WI38 (cell line): ENCODE measurements at regions not wholly inside any gene's neighbourhood (a gene's known extent, or its start where the extent isn't known, plus 50 kb on each side); places are given as distances from the start of the nearest gene placed in this dataset.

Experiments used
- H3K4me3 ChIP-seq: 2 replicates; pipeline ENCODE4 v1.5.1; 2011; ENCODE audit warnings: low read depth, mild to moderate bottlenecking, control low read depth, low read length
- CTCF ChIP-seq: IDR thresholded peaks from 2 replicates; pipeline ENCODE4 v1.5.1; 2012; ENCODE audit warnings: low read depth, mild to moderate bottlenecking, control low read depth, low read length

- no peak for TF ChIP-seq CTCF
- no peak overlapping the region for H3K4me3 ChIP-seq
Observed at GRCh38 chr11:113587308-113587739, 112.1 kb upstream of the DRD2 start.

- TF ChIP-seq CTCF = no peak
- no peak overlapping the region for H3K4me3 ChIP-seq
Observed at GRCh38 chr11:113584371-113584770, 109.2 kb upstream of the DRD2 start.

GRCh38 chr11:113581713-113582112 lies 106.5 kb upstream of the DRD2 start:
- no peak for TF ChIP-seq CTCF
- H3K4me3 ChIP-seq = no peak overlapping the region

- no peak overlapping the region for H3K4me3 ChIP-seq
- no peak for TF ChIP-seq CTCF
Observed at GRCh38 chr11:113579292-113579940, 104.2 kb upstream of the DRD2 start.

- no peak overlapping the region for H3K4me3 ChIP-seq
- TF ChIP-seq CTCF = no peak
Observed at GRCh38 chr11:113578715-113579250, 103.6 kb upstream of the DRD2 start.

GRCh38 chr11:113578033-113578380 lies 102.8 kb upstream of the DRD2 start:
- H3K4me3 ChIP-seq = no peak overlapping the region
- no peak for TF ChIP-seq CTCF

GRCh38 chr11:113577356-113578032 lies 102.3 kb upstream of the DRD2 start:
- no peak for TF ChIP-seq CTCF

More at GRCh38 chr11:113577356-113578032, 102.3 kb upstream of the DRD2 start:
- H3K4me3 ChIP-seq = no peak overlapping the region
